ENCODE measurements at regions not wholly inside any gene's neighbourhood (a gene's known extent, or its start where the extent isn't known, plus 50 kb on each side); places are given as distances from the start of the nearest gene placed in this dataset.

GRCh38 chr2:198776616-198777406, 680.9 kb downstream of the SATB2 start:
- no peaks in the 10 kb centered on the region for H3K9me3 ChIP-seq (ENCODE audit: insufficient read depth, low read length)
- no peak overlapping the region for H3K9ac ChIP-seq (ENCODE audit: insufficient read length, low read depth)
- no peaks in the 10 kb centered on the region for H3K27me3 ChIP-seq (ENCODE audit: insufficient read depth, insufficient read length)
- DNase-seq (ENCODE audit: low read depth, low spot score) = no peak
- no peak for TF ChIP-seq YY1 (IDR thresholded peaks at IDR 0.05; ENCODE audit: insufficient read depth, insufficient read length)
- no peak for TF ChIP-seq SUZ12 (IDR thresholded peaks at IDR 0.05; ENCODE audit: extremely low read depth, insufficient read depth, insufficient read length)
- TF ChIP-seq ZNF274 (IDR thresholded peaks at IDR 0.05; ENCODE audit: low read depth, low read length) = no peak
- no peaks in the 10 kb centered on the region for H3K4me1 ChIP-seq (ENCODE audit: insufficient read depth, insufficient read length)
- H3K4me3 ChIP-seq (ENCODE audit: insufficient read length, low read depth) = no peak overlapping the region
- no peaks in the 10 kb centered on the region for H3K36me3 ChIP-seq (ENCODE audit: insufficient read depth, insufficient read length, low read length)

- no peak for DNase-seq (ENCODE audit: low read depth, low spot score)
- TF ChIP-seq ZNF274 (IDR thresholded peaks at IDR 0.05; ENCODE audit: low read depth, low read length) (no peak), SUZ12 (IDR thresholded peaks at IDR 0.05; ENCODE audit: extremely low read depth, insufficient read depth, insufficient read length) (no peak)
- H3K36me3 ChIP-seq (ENCODE audit: insufficient read depth, insufficient read length, low read length) = no peaks in the 10 kb centered on the region
These were observed 682.0 kb downstream of the SATB2 start for GRCh38 chr2:198775737-198776136.

GRCh38 chr2:198774576-198774975, 683.2 kb downstream of the SATB2 start:
- TF ChIP-seq YY1 (IDR thresholded peaks at IDR 0.05; ENCODE audit: insufficient read depth, insufficient read length) (no peak), ZNF274 (IDR thresholded peaks at IDR 0.05; ENCODE audit: low read depth, low read length) (no peak), SUZ12 (IDR thresholded peaks at IDR 0.05; ENCODE audit: extremely low read depth, insufficient read depth, insufficient read length) (no peak)
- no peaks in the 10 kb centered on the region for H3K27me3 ChIP-seq (ENCODE audit: insufficient read depth, insufficient read length)
- no peaks in the 10 kb centered on the region for H3K4me1 ChIP-seq (ENCODE audit: insufficient read depth, insufficient read length)
- no peaks in the 10 kb centered on the region for H3K36me3 ChIP-seq (ENCODE audit: insufficient read depth, insufficient read length, low read length)
- H3K4me3 ChIP-seq (ENCODE audit: insufficient read length, low read depth) = no peak overlapping the region
- no peak overlapping the region for H3K9ac ChIP-seq (ENCODE audit: insufficient read length, low read depth)
- no peaks in the 10 kb centered on the region for H3K9me3 ChIP-seq (ENCODE audit: insufficient read depth, low read length)
- no peak for DNase-seq (ENCODE audit: low read depth, low spot score)

More at GRCh38 chr2:198775737-198776136, 682.0 kb downstream of the SATB2 start:
- Histone ChIP-seq H3K4me3 (ENCODE audit: insufficient read length, low read depth) (no peak overlapping the region), H3K9ac (ENCODE audit: insufficient read length, low read depth) (no peak overlapping the region), H3K9me3 (ENCODE audit: insufficient read depth, low read length) (no peaks in the 10 kb centered on the region), H3K27me3 (ENCODE audit: insufficient read depth, insufficient read length) (no peaks in the 10 kb centered on the region), H3K4me1 (ENCODE audit: insufficient read depth, insufficient read length) (no peaks in the 10 kb centered on the region)

- Histone ChIP-seq H3K36me3 (ENCODE audit: insufficient read depth, insufficient read length, low read length) (no peaks in the 10 kb centered on the region), H3K4me3 (ENCODE audit: insufficient read length, low read depth) (no peak overlapping the region), H3K9me3 (ENCODE audit: insufficient read depth, low read length) (no peaks in the 10 kb centered on the region), H3K4me1 (ENCODE audit: insufficient read depth, insufficient read length) (no peaks in the 10 kb centered on the region), H3K9ac (ENCODE audit: insufficient read length, low read depth) (no peak overlapping the region), H3K27me3 (ENCODE audit: insufficient read depth, insufficient read length) (no peaks in the 10 kb centered on the region)
- DNase-seq (ENCODE audit: low read depth, low spot score) = no peak
- TF ChIP-seq ZNF274 (IDR thresholded peaks at IDR 0.05; ENCODE audit: low read depth, low read length) (no peak), SUZ12 (IDR thresholded peaks at IDR 0.05; ENCODE audit: extremely low read depth, insufficient read depth, insufficient read length) (no peak), YY1 (IDR thresholded peaks at IDR 0.05; ENCODE audit: insufficient read depth, insufficient read length) (no peak)
These were observed 690.0 kb downstream of the SATB2 start for GRCh38 chr2:198767694-198768093.

GRCh38 chr2:198763793-198764192, 693.9 kb downstream of the SATB2 start:
- Histone ChIP-seq H3K4me1 (ENCODE audit: insufficient read depth, insufficient read length) (no peaks in the 10 kb centered on the region), H3K27me3 (ENCODE audit: insufficient read depth, insufficient read length) (no peaks in the 10 kb centered on the region), H3K9ac (ENCODE audit: insufficient read length, low read depth) (no peak overlapping the region), H3K4me3 (ENCODE audit: insufficient read length, low read depth) (no peak overlapping the region), H3K9me3 (ENCODE audit: insufficient read depth, low read length) (no peaks in the 10 kb centered on the region), H3K36me3 (ENCODE audit: insufficient read depth, insufficient read length, low read length) (no peaks in the 10 kb centered on the region)
- TF ChIP-seq SUZ12 (IDR thresholded peaks at IDR 0.05; ENCODE audit: extremely low read depth, insufficient read depth, insufficient read length) = no peak
- no peak for TF ChIP-seq YY1 (IDR thresholded peaks at IDR 0.05; ENCODE audit: insufficient read depth, insufficient read length)
- TF ChIP-seq ZNF274 (IDR thresholded peaks at IDR 0.05; ENCODE audit: low read depth, low read length) = no peak
- no peak for DNase-seq (ENCODE audit: low read depth, low spot score)

GRCh38 chr2:198762441-198762840, 695.3 kb downstream of the SATB2 start:
- Histone ChIP-seq H3K36me3 (ENCODE audit: insufficient read depth, insufficient read length, low read length) (no peaks in the 10 kb centered on the region), H3K27me3 (ENCODE audit: insufficient read depth, insufficient read length) (no peaks in the 10 kb centered on the region), H3K9ac (ENCODE audit: insufficient read length, low read depth) (no peak overlapping the region), H3K4me1 (ENCODE audit: insufficient read depth, insufficient read length) (no peaks in the 10 kb centered on the region), H3K4me3 (ENCODE audit: insufficient read length, low read depth) (no peak overlapping the region), H3K9me3 (ENCODE audit: insufficient read depth, low read length) (no peaks in the 10 kb centered on the region)
- no peak for TF ChIP-seq ZNF274 (IDR thresholded peaks at IDR 0.05; ENCODE audit: low read depth, low read length)
- no peak for TF ChIP-seq YY1 (IDR thresholded peaks at IDR 0.05; ENCODE audit: insufficient read depth, insufficient read length)
- TF ChIP-seq SUZ12 (IDR thresholded peaks at IDR 0.05; ENCODE audit: extremely low read depth, insufficient read depth, insufficient read length) = no peak
- no peak for DNase-seq (ENCODE audit: low read depth, low spot score)

- H3K36me3 ChIP-seq (ENCODE audit: insufficient read depth, insufficient read length, low read length) = no peaks in the 10 kb centered on the region
- no peaks in the 10 kb centered on the region for H3K9me3 ChIP-seq (ENCODE audit: insufficient read depth, low read length)
- no peak overlapping the region for H3K4me3 ChIP-seq (ENCODE audit: insufficient read length, low read depth)
- no peak overlapping the region for H3K9ac ChIP-seq (ENCODE audit: insufficient read length, low read depth)
- TF ChIP-seq YY1 (IDR thresholded peaks at IDR 0.05; ENCODE audit: insufficient read depth, insufficient read length) = no peak
- TF ChIP-seq SUZ12 (IDR thresholded peaks at IDR 0.05; ENCODE audit: extremely low read depth, insufficient read depth, insufficient read length) = no peak
- no peak for TF ChIP-seq ZNF274 (IDR thresholded peaks at IDR 0.05; ENCODE audit: low read depth, low read length)
- no peak for DNase-seq (ENCODE audit: low read depth, low spot score)
- no peaks in the 10 kb centered on the region for H3K4me1 ChIP-seq (ENCODE audit: insufficient read depth, insufficient read length)
- no peaks in the 10 kb centered on the region for H3K27me3 ChIP-seq (ENCODE audit: insufficient read depth, insufficient read length)
These were observed 700.7 kb downstream of the SATB2 start for GRCh38 chr2:198757069-198757468.
